MCF 10A (cell line): ENCODE measurements at regions not wholly inside any gene's neighbourhood (a gene's known extent, or its start where the extent isn't known, plus 50 kb on each side); places are given as distances from the start of the nearest gene placed in this dataset.

Source experiments
- BruUV-seq: library from RNA; stranded (reverse); fragments of 400-500 nt; replicated peaks from 2 replicates; lab custom pipeline; 2021; lab: Mats Ljungman, UMichigan
- CTCF ChIA-PET: fragments of 300-600 bp; sonication (Branson Sonifier 250); formaldehyde crosslinking; extraction: SDS; loops from one replicate; lab custom pipeline; 2021; ENCODE audit warnings: antibody characterized with exemption, inconsistent platforms; lab: Yijun Ruan, JAX
- POLR2A ChIA-PET: fragments of 300-600, 350-650 bp; sonication (Branson Sonifier 250); formaldehyde crosslinking; extraction: SDS; loops from one replicate; lab custom pipeline; 2020; ENCODE audit warnings: antibody characterized with exemption, inconsistent platforms; lab: Yijun Ruan, JAX
- DNase-seq: peaks from one replicate; pipeline ENCODE4 v3.0.0-alpha.2; 2018; ENCODE audit not compliant: unreplicated experiment
- H3K27ac Mint-ChIP-seq: one replicate; pipeline ENCODE4 v1.8.0; 2022; ENCODE audit warnings: mild to moderate bottlenecking, low read depth, mixed read lengths; ENCODE audit not compliant: unreplicated experiment
- H3K27me3 Mint-ChIP-seq: one replicate; pipeline ENCODE4 v1.8.0; 2022; ENCODE audit warnings: mixed read lengths; ENCODE audit not compliant: insufficient read depth, unreplicated experiment
- H3K36me3 Mint-ChIP-seq: one replicate; pipeline ENCODE4 v1.8.0; 2022; ENCODE audit warnings: mild to moderate bottlenecking, moderate library complexity, mixed read lengths; ENCODE audit not compliant: insufficient read depth, unreplicated experiment
- H3K4me1 Mint-ChIP-seq: one replicate; pipeline ENCODE4 v1.8.0; 2022; ENCODE audit warnings: mixed read lengths; ENCODE audit not compliant: insufficient read depth, unreplicated experiment
- H3K4me3 Mint-ChIP-seq: one replicate; pipeline ENCODE4 v1.8.0; 2022; ENCODE audit warnings: mild to moderate bottlenecking, moderate library complexity, mixed read lengths; ENCODE audit not compliant: unreplicated experiment
- H3K9me3 Mint-ChIP-seq: one replicate; pipeline ENCODE4 v1.8.0; 2022; ENCODE audit warnings: mixed read lengths; ENCODE audit not compliant: unreplicated experiment
- intact Hi-C: fragments of 100-400 bp; cut with micrococcal nuclease; formaldehyde crosslinking; loops from 2 replicates; pipeline ENCODE4 v1.14.1; 2022
- TF ChIP-seq, protein P1 (sequence below): fragments of 200-600 bp; IDR thresholded peaks from one replicate; pipeline ENCODE4 v1.8.0; 2022; ENCODE audit warnings: antibody characterized with exemption, mild to moderate bottlenecking; ENCODE audit not compliant: unreplicated experiment

DNA sequence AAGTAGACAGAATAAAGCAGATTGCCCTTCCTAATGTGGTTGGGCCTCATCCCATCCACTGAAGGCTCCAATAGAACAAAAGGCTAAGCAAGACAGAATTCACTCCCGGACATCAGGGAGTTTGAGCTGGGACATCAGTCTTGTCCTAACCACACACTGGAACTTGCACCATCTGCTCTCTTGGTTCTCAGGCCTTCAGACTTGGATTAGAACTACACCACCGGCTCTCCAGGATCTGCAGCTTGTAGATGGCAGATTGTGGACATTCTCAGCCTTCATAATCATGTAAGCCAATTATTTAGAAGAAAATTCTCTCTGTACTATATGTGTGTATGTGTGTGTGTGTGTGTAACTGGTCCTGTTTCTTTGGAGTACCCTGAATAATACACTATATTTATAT, 394.7 kb upstream of the LMCD1 start:
- ChIA-PET CTCF (interaction anchor here (0.7 to 1.4 kb wide), 4 partner anchors 10 to 195 kb away, joined by 3 to 5 read pairs (median 4); no protein-coding TSS in a partner anchor), POLR2A (no interaction called here)
- Mint-ChIP-seq H3K36me3 (no peaks in the 10 kb centered on the region), H3K4me3 (no peak overlapping the region), H3K27ac (no peak overlapping the region), H3K9me3 (no peaks in the 10 kb centered on the region), H3K27me3 (no peaks in the 10 kb centered on the region), H3K4me1 (peaks cover 6% of the 10 kb centered on the region)
- no peak for DNase-seq
- intact Hi-C loops = no loop called here
- no TSS peak for BruUV-seq
- TF ChIP-seq, protein P1, sequence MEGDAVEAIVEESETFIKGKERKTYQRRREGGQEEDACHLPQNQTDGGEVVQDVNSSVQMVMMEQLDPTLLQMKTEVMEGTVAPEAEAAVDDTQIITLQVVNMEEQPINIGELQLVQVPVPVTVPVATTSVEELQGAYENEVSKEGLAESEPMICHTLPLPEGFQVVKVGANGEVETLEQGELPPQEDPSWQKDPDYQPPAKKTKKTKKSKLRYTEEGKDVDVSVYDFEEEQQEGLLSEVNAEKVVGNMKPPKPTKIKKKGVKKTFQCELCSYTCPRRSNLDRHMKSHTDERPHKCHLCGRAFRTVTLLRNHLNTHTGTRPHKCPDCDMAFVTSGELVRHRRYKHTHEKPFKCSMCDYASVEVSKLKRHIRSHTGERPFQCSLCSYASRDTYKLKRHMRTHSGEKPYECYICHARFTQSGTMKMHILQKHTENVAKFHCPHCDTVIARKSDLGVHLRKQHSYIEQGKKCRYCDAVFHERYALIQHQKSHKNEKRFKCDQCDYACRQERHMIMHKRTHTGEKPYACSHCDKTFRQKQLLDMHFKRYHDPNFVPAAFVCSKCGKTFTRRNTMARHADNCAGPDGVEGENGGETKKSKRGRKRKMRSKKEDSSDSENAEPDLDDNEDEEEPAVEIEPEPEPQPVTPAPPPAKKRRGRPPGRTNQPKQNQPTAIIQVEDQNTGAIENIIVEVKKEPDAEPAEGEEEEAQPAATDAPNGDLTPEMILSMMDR = no peak

DNA sequence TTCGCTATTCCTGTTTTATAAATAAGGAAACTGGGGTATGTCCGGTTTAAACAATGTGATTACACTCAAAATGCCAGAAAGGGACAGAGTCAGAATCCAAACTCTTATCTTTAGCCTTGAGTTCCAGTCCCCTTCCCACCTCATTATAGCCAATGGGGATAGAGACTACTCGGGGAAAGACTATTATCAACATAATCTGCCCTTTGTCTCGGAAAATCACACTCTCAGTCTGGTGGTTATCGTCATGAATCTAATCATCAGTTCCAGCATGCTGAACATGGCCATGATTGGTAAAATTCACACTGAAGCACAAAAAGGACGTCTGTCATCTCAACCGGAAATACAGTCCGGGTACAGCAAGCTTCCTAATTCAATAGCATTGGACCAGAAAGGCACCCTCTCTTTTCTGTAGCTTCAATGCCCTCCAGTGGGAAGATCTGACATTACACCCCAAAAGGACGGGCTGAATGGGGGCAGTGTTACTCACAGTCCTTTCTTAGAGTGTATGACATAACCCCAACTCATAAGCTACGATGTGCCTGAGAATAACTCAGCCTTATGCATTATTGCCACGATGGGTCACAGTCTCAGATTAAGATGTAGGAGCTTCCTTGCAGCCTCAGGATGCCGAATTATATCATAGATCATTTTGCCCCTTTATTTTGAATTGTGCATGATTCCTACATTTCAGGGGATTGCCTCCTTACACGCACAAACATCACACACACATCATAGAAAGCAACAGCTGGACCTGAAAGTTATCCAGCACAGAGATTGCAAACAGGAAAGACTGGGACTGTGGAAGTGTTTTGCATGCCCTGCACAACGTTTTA, 390.4 kb upstream of the LMCD1 start:
- DNase-seq = peak; percentile 72
- intact Hi-C loops = loop anchor here (1.0 to 10.0 kb wide), 9 partner anchors 128 to 1319 kb away; no protein-coding TSS in a partner anchor
- Mint-ChIP-seq H3K36me3 (no peaks in the 10 kb centered on the region), H3K27me3 (no peaks in the 10 kb centered on the region), H3K9me3 (no peaks in the 10 kb centered on the region), H3K4me3 (no peak overlapping the region), H3K27ac (no peak overlapping the region), H3K4me1 (peaks cover 6% of the 10 kb centered on the region)
- POLR2A ChIA-PET = no interaction called here
- TF ChIP-seq, protein P1 = peak; percentile 87
- BruUV-seq = no TSS peak
- CTCF ChIA-PET = interaction anchor here (0.5 to 3.2 kb wide), 37 partner anchors 9 to 1860 kb away, joined by 3 to 20 read pairs (median 4); no protein-coding TSS in a partner anchor

DNA sequence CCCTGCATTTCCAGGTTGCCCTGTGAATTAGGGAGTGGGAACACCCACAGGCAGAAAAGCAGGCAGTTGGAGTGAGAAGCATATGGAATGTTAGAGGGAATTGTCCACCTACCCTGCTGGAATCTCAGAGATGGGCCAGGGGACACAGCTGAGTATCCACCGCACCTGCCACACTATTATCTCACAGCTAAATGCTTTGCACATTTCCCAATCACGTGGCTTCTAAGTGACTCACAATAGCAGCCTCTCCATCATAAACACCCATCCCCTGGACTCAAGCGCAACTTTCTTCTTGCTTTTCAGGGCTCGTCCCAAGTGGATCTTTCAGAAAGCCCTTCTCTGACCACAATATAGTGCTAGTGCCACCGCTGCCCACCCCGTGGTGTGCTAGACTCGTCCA, 389.0 kb upstream of the LMCD1 start:
- Mint-ChIP-seq H3K27ac (no peak overlapping the region), H3K4me1 (peaks cover 6% of the 10 kb centered on the region), H3K36me3 (no peaks in the 10 kb centered on the region), H3K9me3 (no peaks in the 10 kb centered on the region), H3K4me3 (no peak overlapping the region), H3K27me3 (peaks cover 10% of the 10 kb centered on the region)
- CTCF ChIA-PET = interaction anchor here (0.6 to 3.2 kb wide), 5 partner anchors 8 to 308 kb away, joined by 3 to 20 read pairs (median 9); no protein-coding TSS in a partner anchor
- no peak for DNase-seq
- BruUV-seq = no TSS peak
- POLR2A ChIA-PET = no interaction called here
- intact Hi-C loops = loop anchor here (5.0 to 10.0 kb wide), 3 partner anchors 708 to 1320 kb away; no protein-coding TSS in a partner anchor
- TF ChIP-seq, protein P1 = no peak

DNA sequence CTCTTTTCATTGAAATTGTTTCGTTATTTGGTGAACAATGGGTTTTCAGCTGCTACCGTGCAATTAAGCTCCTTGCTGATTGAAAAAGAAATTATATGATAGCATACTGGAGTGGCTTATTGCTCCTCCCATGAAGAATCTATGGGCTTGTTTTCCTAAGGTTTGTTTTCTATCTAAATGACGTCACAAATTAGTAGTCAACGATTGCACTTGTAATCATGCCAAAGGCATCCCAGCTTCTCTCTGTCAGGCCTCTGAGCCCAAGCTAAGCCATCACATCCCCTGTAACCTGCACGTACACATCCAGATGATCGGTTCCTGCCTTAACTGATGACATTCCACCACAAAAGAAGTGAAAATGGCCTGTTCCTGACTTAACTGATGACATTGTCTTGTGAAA, 388.0 kb upstream of the LMCD1 start:
- intact Hi-C loops = loop anchor here (5.0 to 10.0 kb wide), 3 partner anchors 709 to 1321 kb away; no protein-coding TSS in a partner anchor
- TF ChIP-seq, protein P1 = no peak
- ChIA-PET POLR2A (no interaction called here), CTCF (interaction anchor here (0.5 to 3.2 kb wide), 13 partner anchors 10 to 1073 kb away, joined by 3 to 20 read pairs (median 3); no protein-coding TSS in a partner anchor)
- Mint-ChIP-seq H3K9me3 (peaks cover 5% of the 10 kb centered on the region), H3K27me3 (peaks cover 10% of the 10 kb centered on the region), H3K4me3 (no peak overlapping the region), H3K4me1 (peaks cover 6% of the 10 kb centered on the region), H3K36me3 (no peaks in the 10 kb centered on the region), H3K27ac (no peak overlapping the region)
- BruUV-seq = no TSS peak
- DNase-seq = no peak
